Fibroblast of skin of scalp (primary cell): ENCODE measurements at regions not wholly inside any gene's neighbourhood (a gene's known extent, or its start where the extent isn't known, plus 50 kb on each side); places are given as distances from the start of the nearest gene placed in this dataset.
A peak's percentile ranks its signal among the peaks of the same experiment; 100 is the strongest.

Source experiments
- DNase-seq: peaks from one replicate; pipeline ENCODE4 v3.0.0-alpha.2; 2013

- DNase-seq = no peak
Measured at GRCh38 chr9:109950710-109951443, 170.9 kb downstream of the PALM2AKAP2 start.

DNA sequence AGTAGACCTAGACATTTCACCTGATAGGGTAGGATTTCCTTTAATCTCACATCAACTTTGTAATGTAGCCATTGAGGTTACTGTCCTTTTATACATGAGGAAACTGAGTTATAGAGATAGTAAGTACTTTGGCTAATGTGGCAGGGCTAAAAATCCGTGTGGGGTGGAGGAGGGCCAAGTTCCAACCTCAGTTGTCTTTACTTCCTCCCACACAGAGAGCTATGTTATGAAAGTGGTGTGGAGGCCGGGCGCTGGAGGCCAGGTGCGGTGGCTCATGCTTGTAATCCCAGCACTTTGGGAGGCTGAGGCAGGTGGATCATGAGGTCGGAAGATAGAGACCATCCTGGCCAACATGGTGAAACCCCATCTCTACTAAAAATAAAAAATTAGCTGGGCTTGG lies 173.3 kb downstream of the PALM2AKAP2 start:
- DNase-seq = no peak

- no peak for DNase-seq
Measured at GRCh38 chr9:109953813-109954497, 174.0 kb downstream of the PALM2AKAP2 start.

- DNase-seq = peak; percentile 26
Measured at GRCh38 chr9:109956717-109957440, 176.9 kb downstream of the PALM2AKAP2 start.

- DNase-seq = no peak
Measured at GRCh38 chr9:109959679-109960078, 179.7 kb downstream of the PALM2AKAP2 start.

GRCh38 chr9:109961626-109962025 lies 181.6 kb downstream of the PALM2AKAP2 start:
- DNase-seq = no peak

DNA sequence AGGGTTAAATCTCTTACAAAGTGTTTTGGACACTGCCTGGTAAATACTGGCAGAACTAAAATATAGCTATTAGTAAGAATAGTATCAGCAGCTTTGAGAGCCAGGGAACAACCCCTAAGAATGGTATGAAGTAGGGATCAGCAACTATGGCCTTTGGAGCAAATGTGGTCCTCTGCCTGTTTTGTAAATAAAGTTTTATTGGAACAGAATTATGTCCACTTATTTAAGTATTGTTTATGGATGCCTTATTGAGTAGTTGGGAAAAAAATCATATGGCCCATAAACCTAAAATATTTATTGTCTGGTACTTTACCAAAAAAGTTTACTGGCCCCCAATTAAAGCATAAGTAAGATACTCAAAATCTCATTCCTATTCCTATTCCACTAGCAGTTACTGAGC lies 182.2 kb downstream of the PALM2AKAP2 start:
- DNase-seq = no peak

DNA sequence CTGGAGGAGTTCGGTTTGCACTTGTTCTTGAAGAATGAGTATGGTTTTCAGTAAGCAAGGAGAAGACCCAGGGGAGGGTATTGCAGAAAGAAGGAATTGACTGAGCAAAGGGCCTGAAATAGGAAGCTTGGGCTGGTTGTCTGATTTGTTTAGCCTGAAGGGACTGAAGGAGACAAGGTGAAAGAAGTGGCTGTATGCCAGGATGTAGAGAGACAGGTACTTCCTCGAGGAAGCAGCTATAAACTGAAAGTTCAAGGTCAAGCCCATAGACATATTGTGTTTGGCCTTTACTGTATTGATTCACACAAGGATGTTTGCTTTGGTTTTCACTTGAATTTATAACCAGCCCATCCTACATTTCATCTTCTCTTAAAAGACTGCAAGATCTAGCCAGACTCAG lies 183.1 kb downstream of the PALM2AKAP2 start:
- DNase-seq = no peak

DNA sequence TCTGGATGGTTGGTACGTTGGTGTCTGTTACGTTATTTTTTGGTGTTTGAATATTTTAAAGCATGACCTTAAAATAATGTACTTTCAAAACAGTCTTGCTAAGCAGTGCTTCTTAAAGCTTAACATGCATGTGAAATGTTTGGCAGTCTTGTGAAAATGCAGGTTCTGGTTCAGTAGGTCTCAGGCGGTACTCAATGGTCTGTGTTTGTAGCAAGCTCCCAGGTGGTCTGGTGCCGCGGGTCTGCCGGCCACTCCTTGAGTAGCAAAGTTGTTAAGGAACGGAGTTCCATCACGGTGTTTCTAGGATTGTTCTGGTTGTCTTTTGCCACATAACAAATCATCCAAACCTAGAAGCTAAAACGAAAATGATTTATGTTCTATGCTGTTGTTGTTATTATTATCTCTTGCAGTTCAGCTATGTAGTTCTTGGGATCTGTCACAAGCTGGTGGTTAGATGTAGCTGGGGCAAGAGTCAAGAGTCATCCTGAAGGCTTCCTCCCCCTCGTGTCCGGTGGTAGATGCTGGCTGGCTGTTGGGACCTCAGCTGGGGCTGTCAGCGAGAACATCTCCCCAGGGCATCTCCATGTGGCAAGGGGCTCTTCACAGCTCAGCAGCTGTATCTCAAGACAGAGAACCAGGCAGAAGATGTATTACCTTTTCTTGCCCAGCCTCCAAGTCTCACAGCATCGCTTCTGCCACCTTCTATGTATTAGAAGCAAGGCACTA lies 186.8 kb downstream of the PALM2AKAP2 start:
- DNase-seq = no peak

DNA sequence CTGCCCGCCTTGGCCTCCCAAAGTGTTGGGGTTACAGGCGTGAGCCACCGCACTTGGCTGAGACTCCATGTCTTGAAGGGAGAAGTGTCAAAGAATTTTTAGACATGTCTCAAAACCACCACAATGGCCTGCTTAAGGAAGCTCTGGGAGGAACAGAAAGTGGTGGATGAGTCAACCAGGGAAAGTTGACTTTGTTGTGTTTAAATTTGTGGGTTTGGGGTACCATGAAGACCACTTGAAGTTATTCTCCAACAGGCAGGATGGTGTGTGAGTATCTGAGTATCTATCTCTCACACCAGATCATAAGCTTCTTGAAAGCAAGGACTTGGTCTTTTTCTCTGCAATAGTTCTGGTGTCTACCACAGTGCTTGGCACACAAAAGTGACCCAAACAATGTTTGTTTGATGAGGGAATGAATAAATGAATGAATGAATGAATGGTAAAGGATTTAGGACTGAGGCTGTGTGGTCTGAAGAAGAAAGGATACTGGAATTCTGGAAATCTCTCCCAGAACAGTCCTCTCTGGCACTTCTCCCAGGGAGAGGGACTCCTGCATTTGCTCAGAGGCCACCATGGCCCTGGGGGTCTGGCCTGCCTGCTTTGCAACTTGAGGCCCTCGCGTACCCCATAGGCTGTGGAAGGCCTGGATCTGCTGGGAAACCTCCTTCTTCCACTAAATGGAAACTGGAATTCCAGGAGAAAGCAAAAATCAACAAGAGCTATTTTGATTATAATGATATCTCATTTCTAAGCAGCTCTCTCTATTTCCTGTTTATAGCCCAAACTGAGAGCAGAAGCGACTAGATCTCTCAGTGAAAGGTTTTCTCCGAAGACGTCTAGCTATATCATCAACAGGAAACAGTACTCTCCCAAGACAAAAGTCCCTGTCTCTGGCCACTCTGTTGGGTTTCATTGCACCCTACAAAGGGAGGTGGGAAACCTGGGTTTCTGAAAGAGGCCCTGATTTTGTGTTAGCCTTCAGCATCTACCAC lies 187.9 kb downstream of the PALM2AKAP2 start:
- DNase-seq = no peak

DNA sequence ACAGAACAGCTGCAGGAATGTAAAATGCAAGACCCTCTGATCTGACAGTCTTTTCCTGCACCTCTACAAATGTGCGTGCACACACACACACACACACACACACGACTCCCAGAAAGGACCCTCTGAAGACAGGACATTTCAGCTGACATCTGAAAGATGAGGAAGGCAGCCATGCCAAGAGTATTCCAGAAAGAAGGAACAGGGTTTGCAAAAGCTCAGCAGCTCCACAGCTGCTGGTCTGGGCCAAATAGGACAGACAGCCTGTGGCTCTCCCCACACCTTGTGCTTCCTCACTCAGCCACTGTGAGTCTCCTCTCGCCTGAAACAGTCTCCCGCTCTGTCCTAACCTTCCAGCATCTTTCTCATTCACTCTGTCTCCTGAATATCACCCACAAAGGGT lies 189.0 kb downstream of the PALM2AKAP2 start:
- DNase-seq = peak; percentile 24

DNA sequence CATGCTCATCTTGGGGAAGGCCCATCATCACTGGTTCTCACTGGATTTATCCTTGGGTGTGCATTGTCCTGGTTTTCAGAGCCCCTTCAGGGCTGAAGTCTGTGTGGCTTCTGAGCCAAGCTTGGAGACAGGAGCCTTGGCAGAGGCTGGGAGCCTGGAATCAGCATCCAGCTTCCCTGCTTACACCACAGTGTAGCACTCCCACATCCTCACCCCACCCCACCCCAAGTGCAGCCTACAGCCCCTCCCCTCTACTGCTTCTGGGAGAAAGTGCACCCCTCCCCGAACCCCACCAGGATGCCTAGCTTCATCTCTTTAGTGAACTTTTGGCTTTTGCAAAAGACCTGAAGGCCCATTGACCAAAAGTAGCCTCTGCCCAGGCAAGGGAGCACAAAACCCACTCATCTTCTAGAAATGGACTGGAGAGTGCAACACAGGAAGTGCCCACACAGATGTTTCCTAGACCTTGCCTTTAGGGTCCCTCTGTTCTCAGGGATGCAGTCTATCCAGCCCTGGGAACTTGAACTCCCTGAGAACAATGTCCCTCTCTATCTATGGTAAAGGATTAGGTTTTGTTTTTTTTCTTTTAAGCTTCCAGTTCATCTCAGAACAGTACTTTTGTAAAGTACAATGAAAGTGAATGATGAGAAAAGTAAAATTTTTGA lies 189.7 kb downstream of the PALM2AKAP2 start:
- DNase-seq = no peak

DNA sequence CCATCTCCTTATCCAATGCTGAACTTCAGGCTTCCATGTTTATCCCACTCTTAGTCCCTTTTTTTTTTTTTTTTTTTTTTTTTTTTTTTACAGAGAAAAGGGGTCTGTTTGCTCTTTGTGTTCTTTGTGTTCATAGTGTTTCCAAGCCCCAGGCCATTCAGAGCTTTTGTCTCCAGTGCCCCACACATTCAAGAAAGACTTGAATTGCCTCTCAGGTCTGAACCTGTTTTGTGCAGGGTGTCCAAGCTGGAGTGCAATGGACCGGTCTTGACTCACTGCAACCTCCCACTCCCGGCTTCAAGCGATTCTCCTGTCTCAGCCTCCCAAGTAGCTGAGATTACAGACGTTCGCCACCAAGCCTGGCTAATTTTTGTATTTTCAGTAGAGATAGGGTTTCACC lies 191.2 kb downstream of the PALM2AKAP2 start:
- DNase-seq = no peak

DNA sequence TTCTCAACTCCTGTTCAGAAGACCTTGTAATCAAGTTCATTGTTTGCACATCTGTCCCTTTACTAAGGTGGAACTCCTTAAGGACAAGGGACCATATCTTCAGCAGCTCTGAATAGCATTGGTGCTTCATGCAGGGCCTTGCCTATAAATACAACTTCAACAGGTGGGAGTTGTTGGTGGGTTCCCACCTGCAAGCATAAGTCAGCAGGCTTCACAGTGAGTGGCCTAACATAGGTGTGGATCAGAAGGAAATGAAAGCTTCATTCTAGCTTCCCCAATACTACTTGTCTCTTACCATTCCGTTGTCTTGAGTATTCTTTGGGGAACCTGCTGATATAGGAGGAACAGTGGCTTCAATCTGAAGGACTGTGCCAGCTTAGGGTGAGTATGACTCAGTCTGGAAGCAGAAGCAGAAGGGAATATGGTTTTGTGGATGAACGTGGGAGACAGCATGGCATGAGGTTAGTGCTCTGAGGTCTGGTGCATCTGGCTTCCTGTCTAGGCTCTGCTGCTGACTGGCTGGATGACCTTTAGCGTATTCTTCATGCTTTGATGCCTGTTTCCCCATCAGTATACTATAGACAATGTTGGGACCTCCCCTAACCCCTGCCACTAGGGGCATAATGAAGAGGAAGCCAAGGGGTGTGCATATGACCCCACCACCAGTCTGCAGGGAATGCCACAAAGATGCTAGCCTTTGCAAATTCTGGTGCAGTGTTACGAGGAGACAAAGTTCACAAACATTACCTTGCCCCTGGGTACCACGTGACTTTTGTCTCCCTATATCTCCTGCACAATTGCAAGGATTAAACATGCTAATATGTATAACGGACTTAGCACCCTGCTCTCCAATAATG lies 192.3 kb downstream of the PALM2AKAP2 start:
- no peak for DNase-seq

- no peak for DNase-seq
Measured at GRCh38 chr9:109973336-109973735, 193.3 kb downstream of the PALM2AKAP2 start.

DNA sequence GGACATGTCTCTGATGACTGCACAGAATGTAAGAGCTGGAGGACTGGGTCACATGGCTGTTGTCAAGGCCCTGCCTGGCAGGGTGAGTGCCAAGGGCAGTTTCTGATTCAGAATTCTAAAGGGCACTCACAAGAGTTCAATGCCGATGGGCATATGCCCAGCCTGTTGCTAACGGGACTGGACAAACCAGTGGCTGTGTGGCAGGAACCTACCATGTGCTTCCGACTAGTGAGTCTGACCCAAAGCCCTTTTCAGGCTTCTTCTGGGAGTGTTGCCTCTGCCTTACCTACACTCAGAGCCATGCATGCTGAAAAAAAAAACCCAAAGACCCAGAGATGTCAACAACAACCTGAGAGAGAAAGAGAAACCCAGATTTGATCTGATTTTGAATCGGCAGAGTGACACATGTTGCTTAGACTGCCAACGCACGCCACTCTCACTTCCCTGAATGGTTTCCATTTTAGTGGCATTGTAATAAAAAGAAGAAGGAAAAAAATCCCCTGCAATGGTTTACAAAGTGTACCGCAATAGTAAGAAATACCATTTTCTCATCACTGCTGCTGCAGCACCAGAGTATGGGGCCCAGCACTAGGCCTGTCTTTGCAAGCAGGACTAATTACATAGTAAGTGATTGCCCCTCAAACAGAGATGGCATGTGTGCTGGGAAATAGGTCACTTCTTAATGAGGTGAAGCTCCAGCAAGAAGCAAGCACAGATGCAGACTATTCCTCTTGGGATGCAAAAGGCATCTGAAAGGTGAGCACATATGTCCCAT lies 194.3 kb downstream of the PALM2AKAP2 start:
- no peak for DNase-seq

DNA sequence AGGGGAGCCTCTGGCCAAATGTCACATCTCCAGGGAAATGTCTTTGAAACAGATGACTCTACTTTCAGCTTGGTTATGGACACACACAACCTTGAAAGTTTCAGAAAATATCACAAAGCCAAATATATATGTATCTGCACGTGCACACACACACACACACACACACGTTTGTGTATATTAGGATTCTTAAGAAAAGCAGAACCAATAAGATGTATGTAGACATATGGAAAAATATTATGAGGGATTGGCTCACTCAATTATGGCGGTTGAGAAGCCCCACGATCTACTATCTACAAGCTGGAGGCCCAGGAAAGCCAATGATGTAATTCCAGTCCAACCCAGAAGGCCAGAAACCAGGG lies 194.9 kb downstream of the PALM2AKAP2 start:
- DNase-seq = no peak

GRCh38 chr9:109975574-109976295 lies 195.7 kb downstream of the PALM2AKAP2 start:
- peak; percentile 67 for DNase-seq

GRCh38 chr9:109976303-109976702 lies 196.3 kb downstream of the PALM2AKAP2 start:
- DNase-seq = no peak
